HG02642 (cell line): ENCODE measurements at regions not wholly inside any gene's neighbourhood (a gene's known extent, or its start where the extent isn't known, plus 50 kb on each side); places are given as distances from the start of the nearest gene placed in this dataset.

Experiments
- ATAC-seq: cut with Tn5 transposase; IDR thresholded peaks from one replicate; pipeline ENCODE4 v1.9.1; 2021; ENCODE audit warnings: mild to moderate bottlenecking; ENCODE audit not compliant: unreplicated experiment, poor library complexity

DNA sequence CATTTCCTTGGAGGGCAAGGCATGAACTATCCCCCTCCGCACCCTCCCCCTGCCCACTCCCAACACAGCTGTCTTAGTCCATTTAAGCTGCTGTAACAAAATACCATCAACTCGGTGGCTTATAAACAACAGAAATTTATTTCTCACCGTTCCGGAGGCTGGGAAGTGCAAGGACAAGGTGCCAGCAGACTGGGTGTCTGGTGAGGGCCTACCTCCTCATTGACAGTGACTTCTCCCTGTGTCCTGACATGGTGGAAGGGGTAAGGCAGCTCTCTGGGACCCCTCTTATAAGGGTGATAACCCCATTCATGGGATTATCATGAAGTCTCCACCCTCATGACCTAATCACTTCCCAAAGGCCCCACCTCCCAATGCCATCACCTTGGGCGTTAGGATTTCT, 114.3 kb upstream of the MAFB start:
- no peak for ATAC-seq

DNA sequence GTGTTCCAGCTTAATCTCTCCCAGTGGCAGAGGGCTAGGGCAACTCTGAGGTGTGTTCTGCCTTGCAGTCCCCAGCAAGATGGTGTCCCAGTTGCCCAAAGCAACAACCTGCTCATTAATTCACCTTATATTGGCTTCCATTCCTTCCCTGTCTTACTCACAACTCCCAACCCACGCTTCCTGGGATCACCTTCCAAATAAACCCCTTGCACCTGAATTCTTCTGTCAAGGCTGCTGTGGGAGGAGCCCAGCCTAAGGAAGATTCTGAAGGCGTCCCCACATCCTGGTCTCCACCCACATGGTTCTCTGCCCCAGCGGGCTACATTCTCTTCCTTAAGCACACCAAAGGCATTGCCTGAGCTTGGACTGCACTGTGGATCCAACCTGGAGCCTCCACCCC, 116.6 kb upstream of the MAFB start:
- no peak for ATAC-seq

DNA sequence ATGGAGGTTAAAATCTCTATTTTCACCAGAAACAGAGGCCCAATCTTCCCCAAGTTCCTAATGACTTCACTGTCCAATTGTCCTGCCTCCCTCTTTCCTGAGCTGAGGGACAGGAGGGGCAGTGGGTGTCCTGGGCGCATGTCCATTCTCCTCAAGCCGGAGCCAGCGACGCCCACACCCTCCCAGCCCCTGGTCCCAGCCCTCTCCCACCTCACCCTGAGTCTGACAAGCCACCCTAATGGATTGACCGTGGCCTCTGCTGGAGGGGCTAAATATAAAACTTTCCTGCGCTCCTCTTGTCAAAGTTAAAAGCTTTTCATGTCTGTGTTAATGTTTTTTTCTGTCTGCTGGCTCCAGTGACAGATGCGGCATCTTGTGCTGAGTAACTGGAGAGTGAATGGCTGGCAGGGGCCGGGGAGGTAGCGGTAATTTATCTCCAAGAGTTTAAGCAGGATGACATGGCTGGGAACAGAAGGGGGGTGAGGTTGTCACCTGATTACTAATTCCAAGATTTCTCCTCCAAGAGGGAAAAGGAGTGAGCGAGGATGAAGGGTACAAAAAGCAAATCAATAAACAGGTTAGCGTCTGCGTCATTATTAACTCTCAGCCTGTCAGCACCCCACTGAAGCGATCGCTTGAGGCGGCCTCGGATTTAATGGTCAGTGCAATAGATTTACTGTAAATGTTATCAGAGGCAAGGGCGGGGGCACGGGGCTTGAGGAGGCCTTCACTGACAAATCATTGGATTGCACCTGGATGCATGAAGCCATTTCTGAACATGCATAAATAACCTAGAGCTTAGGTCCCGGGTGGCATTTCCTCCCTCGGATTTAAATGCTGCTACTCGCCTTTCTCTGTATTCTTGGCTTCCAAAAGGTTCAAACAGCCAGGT, 118.1 kb upstream of the MAFB start:
- ATAC-seq, result no peak

DNA sequence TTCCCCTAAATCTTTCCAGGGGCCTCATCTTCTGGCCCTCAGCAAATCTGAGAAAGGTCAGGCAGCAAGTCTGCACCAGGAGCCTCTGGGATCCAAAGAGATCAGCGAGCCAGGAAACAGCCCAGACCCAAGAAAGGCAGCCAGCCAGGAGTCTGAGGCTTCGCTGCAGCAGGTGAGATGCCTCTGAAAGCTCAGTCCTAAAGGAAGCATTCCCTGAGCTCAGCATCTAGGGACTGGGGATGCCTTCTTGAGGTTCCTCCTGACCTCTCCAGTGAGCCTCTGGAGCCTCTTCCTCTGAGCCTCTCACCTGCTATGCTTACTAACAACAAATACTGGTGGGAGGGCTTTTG, 118.8 kb upstream of the MAFB start:
- ATAC-seq, result no peak

DNA sequence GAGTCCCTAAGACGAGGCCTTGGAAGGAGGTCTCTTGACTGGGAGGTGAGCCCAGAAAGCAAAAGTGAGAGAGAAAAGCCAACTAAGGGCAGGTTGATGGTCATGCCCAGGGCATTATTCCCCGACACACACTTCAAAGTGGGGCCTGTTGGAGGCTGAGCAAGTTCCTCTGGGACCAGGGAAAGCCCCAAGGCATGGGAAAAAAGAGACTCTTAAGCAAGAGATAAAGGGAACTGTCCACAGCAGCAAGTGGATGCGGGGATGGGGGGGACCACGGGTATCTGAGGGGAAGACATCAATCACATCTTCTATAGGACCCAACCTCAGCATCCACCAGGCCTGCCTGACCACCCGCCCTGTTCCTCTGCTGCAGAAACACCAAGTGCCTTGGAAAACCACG, 119.9 kb upstream of the MAFB start:
- no peak for ATAC-seq

DNA sequence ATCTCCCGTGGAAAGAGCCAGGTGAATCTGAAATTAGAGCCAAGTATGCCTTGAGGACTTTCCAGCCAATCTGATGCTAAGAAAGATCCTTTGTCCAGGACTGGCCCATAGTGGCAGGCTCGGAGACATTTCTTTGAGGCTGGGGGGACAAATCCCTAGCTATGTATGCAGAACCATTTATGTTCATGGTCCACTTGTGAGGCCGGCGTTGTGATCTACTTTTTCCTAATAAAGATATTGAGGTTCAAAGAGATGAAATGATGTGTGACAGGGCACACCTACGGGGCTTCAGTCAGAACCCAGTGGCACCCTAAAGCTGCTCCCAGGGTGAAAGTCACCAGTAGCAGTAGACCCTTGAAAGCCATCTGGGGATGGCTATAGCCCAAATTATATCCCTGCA, 120.3 kb upstream of the MAFB start:
- no peak for ATAC-seq

DNA sequence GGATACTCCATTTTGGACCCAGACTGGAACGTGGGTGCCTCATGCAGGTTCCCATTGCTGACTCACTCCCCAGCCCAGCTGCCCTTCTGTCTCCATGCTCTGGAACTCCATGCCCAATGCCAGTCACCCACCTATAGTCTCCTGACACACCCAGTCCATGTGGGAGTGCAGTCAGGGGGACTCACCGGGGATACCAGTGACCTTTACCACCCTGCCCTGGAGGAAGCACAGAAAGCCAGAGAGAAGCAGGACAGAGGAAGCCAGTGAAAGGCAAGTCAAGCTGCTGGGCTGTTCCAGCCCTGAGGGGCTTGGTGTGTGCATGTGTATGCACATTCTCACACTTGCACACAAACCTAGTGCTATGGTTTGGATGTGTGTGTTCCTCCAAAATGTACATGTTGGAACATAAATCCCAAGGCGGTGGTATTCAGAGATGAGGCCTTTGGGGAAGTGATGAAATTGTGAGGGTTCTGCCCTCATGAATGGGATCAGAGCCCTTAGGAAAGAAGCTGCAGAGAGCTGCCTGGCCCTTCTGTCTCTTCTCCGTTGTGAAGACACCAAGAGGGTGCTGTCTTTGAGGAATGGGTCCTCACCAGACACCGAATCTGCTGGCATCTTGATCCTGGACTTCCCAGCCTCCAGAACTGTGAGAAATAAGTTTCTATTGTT, 121.4 kb upstream of the MAFB start:
- ATAC-seq, result no peak

DNA sequence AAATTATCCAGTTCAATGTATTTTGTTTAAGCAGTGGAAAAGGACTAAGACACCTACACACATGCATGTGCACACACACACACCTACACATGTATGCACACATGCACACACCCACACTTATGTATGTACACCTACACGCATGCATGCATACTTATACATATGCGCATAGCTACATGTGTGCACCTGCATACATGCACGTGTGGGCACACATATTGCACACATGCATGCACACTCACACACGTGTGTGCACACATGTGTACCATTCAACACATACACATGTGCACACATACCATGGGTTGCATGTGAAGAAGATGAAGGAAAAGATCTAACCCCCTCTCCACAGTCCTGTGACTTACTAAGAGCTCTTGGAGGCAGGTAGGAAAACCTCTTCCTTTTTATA, 122.0 kb upstream of the MAFB start:
- no peak for ATAC-seq

DNA sequence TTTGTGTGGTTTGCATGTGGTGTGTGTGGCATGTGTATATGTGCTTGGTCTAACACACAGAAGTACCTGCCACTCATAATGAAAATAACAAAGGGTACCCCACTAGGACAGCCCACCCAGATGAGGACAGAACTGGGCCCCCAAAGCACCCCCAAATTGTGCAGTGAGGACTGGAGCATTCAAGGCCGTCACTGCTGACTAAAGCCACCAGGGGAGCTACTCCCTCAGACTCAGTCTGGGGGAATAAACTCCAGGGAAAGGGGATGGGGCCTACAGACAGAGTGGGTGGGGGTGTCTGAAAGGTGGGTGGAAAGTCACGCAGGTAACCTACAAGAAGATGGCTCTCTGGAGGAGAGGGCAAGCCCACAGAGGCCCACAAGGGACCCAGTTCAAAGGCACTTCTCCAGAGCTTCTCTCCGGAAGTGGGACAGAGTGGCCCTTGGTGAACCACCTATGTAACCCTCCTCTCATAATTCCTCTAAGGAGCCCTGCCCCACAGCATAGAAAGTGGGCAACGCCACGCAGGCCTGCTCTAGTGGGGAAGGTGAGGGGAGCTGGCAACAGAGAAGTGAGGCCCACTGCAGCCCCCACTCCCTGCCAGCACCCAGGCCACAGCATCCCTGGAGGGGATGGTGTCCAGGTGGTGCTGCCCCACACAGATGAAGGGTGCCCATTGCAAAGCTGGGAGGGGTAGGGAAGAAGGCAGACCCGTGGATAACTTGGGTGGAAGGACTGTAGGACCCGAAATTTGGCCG, 122.8 kb upstream of the MAFB start:
- ATAC-seq, result no peak

DNA sequence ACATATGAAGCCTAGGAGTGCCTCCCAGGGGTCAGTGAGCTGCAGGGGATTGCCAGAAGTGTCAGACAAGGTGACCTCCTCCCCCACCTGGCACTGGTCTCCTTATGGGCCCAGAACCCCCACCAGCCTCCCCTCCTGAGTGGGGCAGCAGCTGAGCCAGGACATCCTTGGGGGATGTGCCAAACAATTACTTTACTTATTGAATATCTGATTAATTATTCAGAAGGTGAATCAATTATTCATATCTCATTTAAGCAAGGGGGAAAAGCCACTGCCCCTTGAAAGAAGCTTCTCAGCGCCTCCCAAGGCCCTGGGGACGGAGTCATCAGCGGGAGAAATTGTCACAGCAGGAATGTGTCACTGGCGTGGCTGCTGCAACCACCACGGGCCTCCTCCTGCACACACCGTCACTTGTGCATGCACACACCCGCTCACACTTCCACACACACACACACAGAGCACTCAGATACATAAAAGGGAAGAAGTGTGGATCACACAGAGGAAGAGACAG, 123.4 kb upstream of the MAFB start:
- no peak for ATAC-seq

DNA sequence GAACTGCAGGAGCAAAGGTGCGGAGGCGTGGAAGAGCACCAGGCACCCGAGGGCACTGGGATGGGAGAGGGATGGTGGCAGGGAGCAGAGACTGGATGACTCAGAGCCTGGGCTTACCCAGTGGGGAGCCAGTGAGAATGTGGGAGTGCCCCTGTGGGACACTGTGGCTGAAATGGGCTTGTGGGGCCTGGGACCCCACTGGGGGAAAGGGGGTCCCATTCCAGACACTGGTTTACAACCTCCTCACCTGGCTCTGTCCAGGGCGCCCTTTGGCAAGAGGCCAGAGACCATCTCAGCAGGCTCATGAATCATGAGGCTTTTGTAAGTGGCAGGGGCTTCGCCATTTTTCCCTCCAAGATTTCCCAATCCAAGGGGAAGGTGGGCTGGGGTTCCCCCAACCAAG, 124.0 kb upstream of the MAFB start:
- ATAC-seq, result no peak

DNA sequence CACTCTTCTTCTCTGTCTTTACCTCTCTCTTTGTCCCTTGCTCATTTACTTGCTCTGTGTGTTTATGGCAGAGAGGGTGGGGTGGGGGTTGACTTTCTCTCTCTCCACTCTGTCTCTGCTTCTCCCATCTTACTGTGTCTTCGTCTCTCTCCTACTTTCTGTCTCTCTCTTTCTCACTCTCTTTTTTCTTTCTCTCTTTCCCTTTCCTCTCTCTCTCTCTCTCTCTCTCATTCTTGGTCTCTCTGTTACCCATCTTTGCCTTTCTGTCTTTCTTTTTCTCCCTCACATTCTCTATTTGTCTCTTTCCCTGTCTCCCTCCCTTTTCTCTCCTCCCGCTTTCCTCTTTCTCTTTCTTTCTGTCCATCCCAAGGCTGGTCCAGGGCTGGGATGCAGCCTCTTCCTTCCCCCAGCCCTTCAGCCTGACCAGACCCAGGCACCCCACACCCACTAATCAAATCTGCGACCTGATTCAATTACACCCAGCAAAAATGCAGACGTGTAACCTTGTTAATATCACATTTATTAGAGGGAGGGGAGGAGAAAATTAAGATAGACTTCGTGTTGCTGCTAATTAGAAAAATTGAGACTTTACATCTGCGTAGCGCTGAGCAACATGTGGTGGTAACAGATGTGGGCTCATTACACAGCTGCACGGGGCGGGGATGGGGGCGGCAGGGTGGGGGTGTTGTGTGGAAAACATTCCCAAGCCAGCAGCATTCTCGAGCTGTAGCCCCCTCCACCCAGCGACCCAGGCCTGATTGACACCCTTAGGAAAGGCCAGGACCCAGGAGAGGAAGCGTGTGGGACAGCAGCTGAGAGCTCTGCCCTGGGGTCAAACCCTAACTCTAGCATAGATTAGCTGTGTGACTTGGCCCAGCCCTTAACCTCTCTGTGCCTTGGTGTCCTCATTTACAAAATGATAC, 124.9 kb upstream of the MAFB start:
- no peak for ATAC-seq

DNA sequence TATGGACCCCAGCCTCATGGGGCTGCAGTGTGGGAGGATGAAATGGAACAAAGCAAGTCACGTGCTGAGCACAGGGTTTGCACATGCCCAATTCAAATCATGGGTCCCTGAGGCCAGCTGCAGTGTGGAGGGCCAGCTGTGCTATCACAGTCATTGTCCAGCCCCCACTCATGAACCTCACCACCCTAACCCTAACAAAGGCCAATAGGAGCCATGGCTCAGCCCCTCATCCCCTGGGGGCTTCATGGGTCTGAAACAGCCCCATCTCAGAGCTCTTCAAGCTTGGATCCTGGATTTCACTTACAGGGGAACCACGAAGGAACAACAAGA, 125.6 kb upstream of the MAFB start:
- ATAC-seq, result no peak

DNA sequence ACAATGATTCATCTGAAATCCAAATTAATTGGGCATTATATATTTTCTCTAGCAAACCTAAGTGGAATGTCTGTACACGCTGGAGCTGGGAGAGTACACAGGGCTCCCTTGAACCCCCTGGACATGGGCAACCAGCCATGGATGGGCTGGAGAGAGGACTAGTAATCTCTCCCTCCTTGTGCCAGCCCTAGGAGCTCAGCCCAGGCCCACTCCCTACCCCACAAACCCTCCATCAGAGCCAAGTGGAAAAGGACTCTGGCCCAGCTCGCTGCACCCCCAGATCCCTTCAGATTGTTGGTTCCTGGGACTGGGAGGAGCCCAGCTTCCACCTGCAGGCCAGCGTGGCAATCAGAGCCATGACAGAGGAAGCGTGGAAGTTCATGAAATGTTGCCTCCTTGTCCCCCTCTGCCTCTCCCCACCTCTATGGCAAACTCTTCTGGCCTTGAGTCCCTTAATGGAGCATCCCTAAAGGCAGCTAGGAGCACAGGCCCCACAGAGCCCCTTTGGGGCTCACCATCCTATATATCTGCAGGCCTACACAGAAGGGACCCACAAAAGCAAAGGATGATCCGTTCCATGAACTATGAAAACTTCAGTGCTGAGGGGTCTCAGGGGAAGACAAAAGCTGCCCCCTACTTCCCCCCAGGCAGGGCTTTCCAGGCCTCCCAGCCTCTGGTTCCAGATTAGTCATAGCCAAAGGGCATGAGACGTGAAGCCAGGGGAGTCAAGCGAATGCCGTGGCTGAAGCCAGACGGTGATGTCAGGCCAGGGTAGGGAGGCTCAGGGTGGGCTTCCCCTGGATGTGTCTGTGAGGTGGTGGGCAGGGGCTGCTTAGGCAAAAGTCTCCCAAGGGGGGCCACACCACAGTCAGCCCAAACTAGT, 126.4 kb upstream of the MAFB start:
- ATAC-seq, result no peak

DNA sequence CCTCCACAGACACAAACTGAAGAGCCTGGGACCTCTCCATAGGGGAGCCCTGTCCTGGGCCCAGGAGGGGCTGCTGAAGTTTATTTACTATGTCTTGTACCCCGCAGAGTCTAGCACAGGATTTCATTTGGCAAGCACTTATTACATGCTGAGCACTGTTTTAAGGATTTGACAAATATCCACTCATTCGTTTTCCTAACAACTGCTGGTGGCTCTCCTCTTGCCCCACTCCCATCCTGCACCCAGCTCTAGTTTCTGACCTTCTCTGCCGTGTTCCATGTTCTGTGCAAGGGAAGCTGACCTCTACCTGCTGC, 127.0 kb upstream of the MAFB start:
- ATAC-seq, result no peak

DNA sequence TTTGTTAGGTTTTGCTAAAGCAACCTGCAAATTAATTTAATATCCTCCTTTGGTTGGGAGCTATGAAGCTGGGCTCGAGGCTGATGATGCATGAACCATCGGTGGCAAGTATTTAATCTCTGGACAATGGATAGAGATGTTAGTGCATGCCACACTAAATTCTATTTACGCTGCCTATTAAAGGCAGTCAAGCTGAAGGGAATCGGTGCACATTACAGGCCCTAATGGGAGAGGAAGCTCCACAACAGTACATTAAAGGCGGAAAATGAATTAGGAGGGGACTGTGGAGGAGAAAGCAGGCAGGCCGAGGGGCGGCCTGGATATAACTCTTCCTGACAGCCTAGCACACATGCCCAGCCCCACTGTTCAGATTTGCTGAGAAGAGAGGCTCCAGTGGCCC, 132.4 kb upstream of the MAFB start:
- no peak for ATAC-seq

DNA sequence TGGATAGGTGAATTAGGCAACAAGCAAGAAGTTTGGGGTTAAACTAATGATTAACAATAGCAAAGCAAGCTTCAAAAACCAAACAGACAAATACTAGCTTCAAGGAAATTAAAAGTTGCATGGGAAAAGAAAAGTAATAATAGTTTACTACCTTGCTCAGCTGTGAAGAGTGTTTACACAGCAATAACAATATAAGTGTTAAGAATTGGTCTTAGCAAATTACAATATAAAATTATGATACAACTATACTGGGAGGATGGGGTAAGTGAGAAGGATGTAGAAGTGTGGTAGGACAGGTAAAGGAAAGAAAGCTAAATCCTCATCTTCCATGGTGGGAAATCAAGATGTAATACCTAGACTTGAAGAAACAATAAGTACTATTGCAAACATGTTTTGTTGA, 137.7 kb upstream of the MAFB start:
- ATAC-seq, result no peak

DNA sequence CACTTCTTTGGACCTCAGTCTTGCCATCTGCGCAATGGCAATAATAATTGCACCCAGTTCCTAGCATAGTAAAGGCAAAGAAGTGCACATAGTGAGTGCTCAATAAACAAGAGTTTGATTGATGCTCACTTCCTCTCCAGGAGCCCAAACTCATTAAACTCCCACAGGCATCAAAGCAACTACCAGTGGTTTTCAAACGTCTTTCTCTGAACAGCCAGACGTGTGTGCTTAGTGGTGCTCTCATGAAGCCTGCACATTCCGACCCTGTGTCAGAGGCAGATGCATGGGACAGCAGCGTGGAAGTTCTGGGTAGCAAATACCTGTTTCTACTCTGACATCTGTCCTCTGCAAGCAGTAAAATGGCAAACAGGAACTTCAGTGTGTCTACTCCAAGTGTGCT, 146.3 kb upstream of the MAFB start:
- no peak for ATAC-seq

DNA sequence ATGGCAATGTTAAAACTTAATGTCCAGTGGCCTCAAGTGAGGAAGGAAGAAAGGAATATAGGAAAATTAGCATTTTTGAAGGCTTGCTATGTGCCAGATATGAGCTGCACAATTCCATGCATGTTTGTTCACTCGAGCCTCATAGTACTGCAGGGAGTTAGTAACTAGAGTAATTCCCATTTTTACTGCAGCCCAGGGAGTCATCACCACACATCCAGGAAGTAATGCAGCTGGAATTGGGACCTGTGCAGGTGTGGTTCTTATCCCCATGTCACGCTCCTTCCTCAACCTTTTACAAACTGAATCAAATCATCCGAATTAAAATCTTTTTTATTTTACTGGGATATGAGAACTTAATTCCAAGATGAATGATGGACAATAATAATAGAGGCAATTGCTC, 149.5 kb upstream of the MAFB start:
- ATAC-seq, result no peak

DNA sequence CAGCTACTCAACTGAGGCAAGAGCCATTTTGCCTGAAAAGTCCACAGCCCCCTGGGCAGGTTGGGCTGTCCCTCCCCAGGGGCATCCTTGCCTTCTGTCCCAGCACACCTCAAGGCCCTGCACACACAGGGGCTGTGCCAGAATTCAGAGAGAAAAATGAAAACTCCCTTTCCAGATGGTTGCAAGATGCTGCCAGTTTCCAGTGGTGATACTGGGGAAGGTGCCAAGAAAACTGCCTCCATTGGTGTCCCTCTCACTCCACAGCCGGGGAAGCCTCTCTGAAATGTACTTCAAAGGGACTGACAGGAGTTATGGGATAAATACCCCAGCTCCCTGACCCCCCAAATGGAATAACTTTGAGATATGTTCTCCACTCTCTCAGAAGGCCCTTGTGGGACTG, 154.2 kb upstream of the MAFB start:
- ATAC-seq, result no peak
